GM23338 (cell line): ENCODE measurements at regions not wholly inside any gene's neighbourhood (a gene's known extent, or its start where the extent isn't known, plus 50 kb on each side); places are given as distances from the start of the nearest gene placed in this dataset.

Source experiments
- ATAC-seq: fragments of 200-7000 bp; cut with Tn5 transposase; 3 replicates; pipeline ENCODE4 v1.9.1; 2020
- DNase-seq: peaks from one replicate; pipeline ENCODE4 v3.0.0-alpha.2; 2015; ENCODE audit warnings: low spot score
- H2AFZ ChIP-seq: fragments of 200-600 bp; sonication (generic); 2 replicates; pipeline ENCODE4 v1.8.0; 2016; ENCODE audit warnings: antibody characterized with exemption, mild to moderate bottlenecking, moderate library complexity
- H3F3A ChIP-seq: fragments of 200-600 bp; sonication (generic); replicated peaks from 2 replicates; pipeline ENCODE4 v1.8.0; 2017; ENCODE audit warnings: antibody characterized with exemption, mixed run types, low read depth
- H3K27ac ChIP-seq: fragments of 200-600 bp; sonication (generic); 2 replicates; pipeline ENCODE4 v1.6.1; 2016; ENCODE audit warnings: low read depth
- H3K27me3 ChIP-seq: fragments of 200-600 bp; sonication (generic); 2 replicates; pipeline ENCODE4 v1.8.0; 2016; ENCODE audit warnings: mild to moderate bottlenecking, mixed run types, moderate library complexity; ENCODE audit not compliant: insufficient read depth
- H3K36me3 ChIP-seq: fragments of 200-600 bp; sonication (generic); 2 replicates; pipeline ENCODE4 v1.8.0; 2016; ENCODE audit warnings: mild to moderate bottlenecking; ENCODE audit not compliant: insufficient read depth
- H3K4me1 ChIP-seq: fragments of 200-600 bp; sonication (generic); 2 replicates; pipeline ENCODE4 v1.8.0; 2016; ENCODE audit warnings: mild to moderate bottlenecking, moderate library complexity; ENCODE audit not compliant: insufficient read depth
- H3K4me2 ChIP-seq: fragments of 200-600 bp; sonication (generic); 2 replicates; pipeline ENCODE4 v1.7.1; 2017; ENCODE audit warnings: mixed run types
- H3K4me3 ChIP-seq: fragments of 200-600 bp; sonication (generic); 2 replicates; pipeline ENCODE4 v1.6.1; 2016; ENCODE audit warnings: mixed run types
- H3K79me2 ChIP-seq: fragments of 200-600 bp; sonication (generic); replicated peaks from 2 replicates; pipeline ENCODE4 v1.8.0; 2017; ENCODE audit warnings: mild to moderate bottlenecking; ENCODE audit not compliant: insufficient read depth
- H3K9me2 ChIP-seq: fragments of 200-600 bp; sonication (generic); 2 replicates; pipeline ENCODE4 v1.8.0; 2017; ENCODE audit not compliant: insufficient read depth
- H4K20me1 ChIP-seq: fragments of 200-600 bp; sonication (generic); replicated peaks from 2 replicates; pipeline ENCODE4 v1.8.0; 2017; ENCODE audit warnings: mild to moderate bottlenecking; ENCODE audit not compliant: insufficient read depth
- H3K27ac Mint-ChIP-seq: 2 replicates; pipeline ENCODE4 v1.8.0; 2020; ENCODE audit warnings: inconsistent platforms, mild to moderate bottlenecking, moderate library complexity, mixed read lengths
- H3K27me3 Mint-ChIP-seq: 3 replicates; pipeline ENCODE4 v1.8.0; 2022; ENCODE audit warnings: low read depth, mild to moderate bottlenecking, moderate library complexity, mixed read lengths, inconsistent platforms; ENCODE audit not compliant: insufficient read depth, poor library complexity
- H3K36me3 Mint-ChIP-seq: 3 replicates; pipeline ENCODE4 v1.8.0; 2021; ENCODE audit warnings: low read depth, mild to moderate bottlenecking, inconsistent platforms, moderate library complexity, mixed read lengths
- H3K4me1 Mint-ChIP-seq: 3 replicates; pipeline ENCODE4 v1.8.0; 2020; ENCODE audit warnings: mild to moderate bottlenecking, inconsistent platforms, mixed read lengths
- H3K4me3 Mint-ChIP-seq: 3 replicates; pipeline ENCODE4 v1.8.0; 2021; ENCODE audit warnings: moderate library complexity, mild to moderate bottlenecking, inconsistent platforms, mixed read lengths
- H3K9me3 Mint-ChIP-seq: 3 replicates; pipeline ENCODE4 v1.8.0; 2020; ENCODE audit warnings: moderate library complexity, mild to moderate bottlenecking, inconsistent platforms, mixed read lengths
- CREB1 ChIP-seq: fragments of 250-450 bp; sonication (Bioruptor Pico); IDR thresholded peaks from 2 replicates; pipeline ENCODE4 v1.5.0; 2020; ENCODE audit warnings: low read depth, mild to moderate bottlenecking, moderate library complexity
- CTCF ChIP-seq, 2 experiments: fragments of 200-600 bp in 1 of 2; sonication (generic) in 1 of 2; conservative IDR thresholded peaks; 2 replicates each; pipeline versions ENCODE4 v1.5.1 to v1.6.1; 2016 to 2017; ENCODE audit warnings: antibody characterized with exemption in 2 of 2, low read depth in 2 of 2, mild to moderate bottlenecking in 2 of 2, moderate library complexity in 1 of 2
- ETS1 ChIP-seq: IDR thresholded peaks from 2 replicates; pipeline ENCODE4 v1.6.1; 2016; ENCODE audit warnings: antibody characterized with exemption
- EZH2 ChIP-seq: fragments of 200-600 bp; sonication (generic); IDR thresholded peaks from one replicate; pipeline ENCODE4 v1.8.0; 2017; ENCODE audit warnings: antibody characterized with exemption, mild to moderate bottlenecking, low read depth; ENCODE audit not compliant: unreplicated experiment
- EZH2phosphoT487 ChIP-seq: fragments of 200-600 bp; sonication (generic); IDR thresholded peaks from one replicate; pipeline ENCODE4 v1.8.1; 2018; ENCODE audit warnings: antibody characterized with exemption; ENCODE audit not compliant: unreplicated experiment
- JUNB ChIP-seq: IDR thresholded peaks from one replicate; pipeline ENCODE4 v1.6.1; 2016; ENCODE audit warnings: antibody characterized with exemption; ENCODE audit not compliant: unreplicated experiment
- NANOG ChIP-seq: IDR thresholded peaks from 2 replicates; pipeline ENCODE4 v1.6.1; 2016; ENCODE audit warnings: antibody characterized with exemption, borderline replicate concordance
- POLR2AphosphoS5 ChIP-seq: IDR thresholded peaks from 2 replicates; pipeline ENCODE4 v1.6.1; 2016; ENCODE audit warnings: antibody characterized with exemption, low read depth
- REST ChIP-seq: IDR thresholded peaks from one replicate; pipeline ENCODE4 v1.6.1; 2018; ENCODE audit warnings: antibody characterized with exemption; ENCODE audit not compliant: unreplicated experiment
- STAT1 ChIP-seq: IDR thresholded peaks from one replicate; pipeline ENCODE4 v1.6.1; 2016; ENCODE audit warnings: antibody characterized with exemption; ENCODE audit not compliant: unreplicated experiment
- ZNF114 ChIP-seq: fragments of 250-450 bp; sonication (Bioruptor Pico); IDR thresholded peaks from 2 replicates; pipeline ENCODE4 v1.5.0; 2020; ENCODE audit warnings: mild to moderate bottlenecking, moderate library complexity
- ZNF331 ChIP-seq: fragments of 250-450 bp; sonication (Bioruptor Pico); IDR thresholded peaks from 2 replicates; pipeline ENCODE4 v1.5.0; 2020; ENCODE audit warnings: low read depth, mild to moderate bottlenecking, moderate library complexity
- ZNF462 ChIP-seq: fragments of 250-450 bp; sonication (Bioruptor Pico); IDR thresholded peaks from 2 replicates; pipeline ENCODE4 v1.5.0; 2020; ENCODE audit warnings: mild to moderate bottlenecking, moderate library complexity

GRCh38 chr15:97182581-97182980 is 777.9 kb upstream of the ARRDC4 start:
- ATAC-seq: no peak
- Mint-ChIP-seq H3K4me1 (peaks cover 4% of the 10 kb centered on the region; the same call in 2 of the 3 replicates), H3K4me3 (no peak overlapping the region), H3K27me3 (no peaks in the 10 kb centered on the region), H3K27ac (no peak overlapping the region), H3K9me3 (no peaks in the 10 kb centered on the region), H3K36me3 (no peaks in the 10 kb centered on the region)
- Histone ChIP-seq H3K4me2 (no peak overlapping the region), H2AFZ (no peak overlapping the region), H3K36me3 (no peaks in the 10 kb centered on the region), H3K9me2 (no peaks in the 10 kb centered on the region; the same call in 1 of the 2 replicates), H3K27me3 (no peaks in the 10 kb centered on the region), H3K79me2 (no peaks in the 10 kb centered on the region), H3K27ac (no peak overlapping the region), H3F3A (no peaks in the 10 kb centered on the region), H4K20me1 (no peaks in the 10 kb centered on the region), H3K4me3 (no peak overlapping the region), H3K4me1 (peaks cover 3% of the 10 kb centered on the region; the same call in 1 of the 2 replicates)
- TF ChIP-seq STAT1: no peak
- no peak for TF ChIP-seq POLR2AphosphoS5
- no peak for TF ChIP-seq ETS1
- TF ChIP-seq JUNB: no peak
- TF ChIP-seq ZNF462 (CRISPR knock-in tag): no peak
- TF ChIP-seq EZH2phosphoT487: no peak
- no peak for TF ChIP-seq CTCF (conservative IDR thresholded peaks at IDR 0.05; ENCODE audit: low read depth in 2 of 2)
- TF ChIP-seq CREB1 (CRISPR knock-in tag): no peak
- TF ChIP-seq REST: no peak
- TF ChIP-seq EZH2: no peak
- no peak for TF ChIP-seq NANOG
- no peak for TF ChIP-seq ZNF114 (CRISPR knock-in tag)
- TF ChIP-seq ZNF331 (CRISPR knock-in tag): no peak
- no peak for DNase-seq
